ENCODE measurements at regions not wholly inside any gene's neighbourhood (a gene's known extent, or its start where the extent isn't known, plus 50 kb on each side); places are given as distances from the start of the nearest gene placed in this dataset.
"Not testable (repeated sequence)": the region's sequence is repeated elsewhere in the genome, so short reads cannot be mapped to it uniquely, and the experiment has no call there.

- no peak overlapping the region for H3K27ac ChIP-seq (ENCODE audit: low read depth, low read length, severe bottlenecking)
- H3K4me1 ChIP-seq (ENCODE audit: control insufficient read depth, insufficient read depth, low read length, poor library complexity, severe bottlenecking): no peaks in the 10 kb centered on the region
- no peaks in the 10 kb centered on the region for H3K36me3 ChIP-seq (ENCODE audit: control insufficient read depth, insufficient read depth, low read length)
- no peak overlapping the region for H3K4me3 ChIP-seq (ENCODE audit: extremely low read depth, insufficient read depth, low read length, poor library complexity, severe bottlenecking)
- peaks cover 5% of the 10 kb centered on the region for H3K9me3 ChIP-seq (ENCODE audit: control insufficient read depth, low read length)
These were observed 83.5 kb upstream of the SYNCRIP start for GRCh38 chr6:85726206-85726605.

GRCh38 chr6:85715797-85716196 lies 73.1 kb upstream of the SYNCRIP start:
- Histone ChIP-seq H3K27ac (ENCODE audit: low read depth, low read length, severe bottlenecking) (no peak overlapping the region), H3K4me3 (ENCODE audit: extremely low read depth, insufficient read depth, low read length, poor library complexity, severe bottlenecking) (no peak overlapping the region), H3K9me3 (ENCODE audit: control insufficient read depth, low read length) (peaks cover 4% of the 10 kb centered on the region)

GRCh38 chr6:85714893-85715530 lies 72.3 kb upstream of the SYNCRIP start:
- Histone ChIP-seq H3K4me3 (ENCODE audit: extremely low read depth, insufficient read depth, low read length, poor library complexity, severe bottlenecking) (no peak overlapping the region), H3K4me1 (ENCODE audit: control insufficient read depth, insufficient read depth, low read length, poor library complexity, severe bottlenecking) (no peaks in the 10 kb centered on the region), H3K36me3 (ENCODE audit: control insufficient read depth, insufficient read depth, low read length) (no peaks in the 10 kb centered on the region), H3K9me3 (ENCODE audit: control insufficient read depth, low read length) (peaks cover 4% of the 10 kb centered on the region), H3K27ac (ENCODE audit: low read depth, low read length, severe bottlenecking) (no peak overlapping the region)
- 84 to 94% methylated on average over 8 to 9 of the region's 9 CpGs for WGBS, 2 experiments (ENCODE audit: insufficient coverage in 2 of 2)

More at GRCh38 chr6:85715797-85716196, 73.1 kb upstream of the SYNCRIP start:
- H3K36me3 ChIP-seq (ENCODE audit: control insufficient read depth, insufficient read depth, low read length): no peaks in the 10 kb centered on the region
- H3K4me1 ChIP-seq (ENCODE audit: control insufficient read depth, insufficient read depth, low read length, poor library complexity, severe bottlenecking): no peaks in the 10 kb centered on the region

- no CpG with 5 or more reads among the region's 2 CpGs for WGBS, 2 experiments (ENCODE audit: insufficient coverage in 2 of 2)
- Histone ChIP-seq H3K27ac (ENCODE audit: low read depth, low read length, severe bottlenecking) (no peak overlapping the region), H3K4me3 (ENCODE audit: extremely low read depth, insufficient read depth, low read length, poor library complexity, severe bottlenecking) (no peak overlapping the region), H3K9me3 (ENCODE audit: control insufficient read depth, low read length) (peaks cover 4% of the 10 kb centered on the region), H3K36me3 (ENCODE audit: control insufficient read depth, insufficient read depth, low read length) (no peaks in the 10 kb centered on the region), H3K4me1 (ENCODE audit: control insufficient read depth, insufficient read depth, low read length, poor library complexity, severe bottlenecking) (no peaks in the 10 kb centered on the region)
These were observed 69.7 kb upstream of the SYNCRIP start for GRCh38 chr6:85712346-85712745.

GRCh38 chr6:85707515-85708145 lies 64.9 kb upstream of the SYNCRIP start:
- H3K4me3 ChIP-seq (ENCODE audit: extremely low read depth, insufficient read depth, low read length, poor library complexity, severe bottlenecking); H3K4me1 ChIP-seq (ENCODE audit: control insufficient read depth, insufficient read depth, low read length, poor library complexity, severe bottlenecking); H3K36me3 ChIP-seq (ENCODE audit: control insufficient read depth, insufficient read depth, low read length); H3K9me3 ChIP-seq (ENCODE audit: control insufficient read depth, low read length); H3K27ac ChIP-seq (ENCODE audit: low read depth, low read length, severe bottlenecking): not testable (repeated sequence)
- WGBS, 2 experiments (ENCODE audit: insufficient coverage in 2 of 2): no CpG with 5 or more reads among the region's 1 CpG

GRCh38 chr6:85706272-85706671 lies 63.6 kb upstream of the SYNCRIP start:
- no peaks in the 10 kb centered on the region for H3K4me1 ChIP-seq (ENCODE audit: control insufficient read depth, insufficient read depth, low read length, poor library complexity, severe bottlenecking)
- H3K36me3 ChIP-seq (ENCODE audit: control insufficient read depth, insufficient read depth, low read length): no peaks in the 10 kb centered on the region
- 94 to 100% methylated on average over 1 to 2 of the region's 3 CpGs for WGBS, 2 experiments (ENCODE audit: insufficient coverage in 2 of 2)
- no peak overlapping the region for H3K4me3 ChIP-seq (ENCODE audit: extremely low read depth, insufficient read depth, low read length, poor library complexity, severe bottlenecking)
- H3K27ac ChIP-seq (ENCODE audit: low read depth, low read length, severe bottlenecking): no peak overlapping the region
- H3K9me3 ChIP-seq (ENCODE audit: control insufficient read depth, low read length): no peaks in the 10 kb centered on the region

- H3K4me1 ChIP-seq (ENCODE audit: control insufficient read depth, insufficient read depth, low read length, poor library complexity, severe bottlenecking): no peaks in the 10 kb centered on the region
- H3K36me3 ChIP-seq (ENCODE audit: control insufficient read depth, insufficient read depth, low read length): no peaks in the 10 kb centered on the region
- no peak overlapping the region for H3K27ac ChIP-seq (ENCODE audit: low read depth, low read length, severe bottlenecking)
- H3K9me3 ChIP-seq (ENCODE audit: control insufficient read depth, low read length): no peaks in the 10 kb centered on the region
- WGBS, 2 experiments (ENCODE audit: insufficient coverage in 2 of 2): 92 to 99% methylated on average over 7 to 8 of the region's 8 CpGs
- no peak overlapping the region for H3K4me3 ChIP-seq (ENCODE audit: extremely low read depth, insufficient read depth, low read length, poor library complexity, severe bottlenecking)
These were observed 62.5 kb upstream of the SYNCRIP start for GRCh38 chr6:85705220-85705619.

GRCh38 chr6:85703406-85703805 lies 60.7 kb upstream of the SYNCRIP start:
- Histone ChIP-seq H3K4me3 (ENCODE audit: extremely low read depth, insufficient read depth, low read length, poor library complexity, severe bottlenecking) (no peak overlapping the region), H3K27ac (ENCODE audit: low read depth, low read length, severe bottlenecking) (no peak overlapping the region), H3K4me1 (ENCODE audit: control insufficient read depth, insufficient read depth, low read length, poor library complexity, severe bottlenecking) (no peaks in the 10 kb centered on the region), H3K9me3 (ENCODE audit: control insufficient read depth, low read length) (no peaks in the 10 kb centered on the region), H3K36me3 (ENCODE audit: control insufficient read depth, insufficient read depth, low read length) (no peaks in the 10 kb centered on the region)
